NOMO-1 treated with DMSO at 0.1 percent for 48 hours (cell line): ENCODE measurements at regions not wholly inside any gene's neighbourhood (a gene's known extent, or its start where the extent isn't known, plus 50 kb on each side); places are given as distances from the start of the nearest gene placed in this dataset.
"Not testable (repeated sequence)": the region's sequence is repeated elsewhere in the genome, so short reads cannot be mapped to it uniquely, and the experiment has no call there.

ENCODE experiments used
- DNase-seq: peaks from one replicate; lab custom pipeline; 2025; ENCODE audit not compliant: unreplicated experiment; lab: John Stamatoyannopoulos, UW

DNA sequence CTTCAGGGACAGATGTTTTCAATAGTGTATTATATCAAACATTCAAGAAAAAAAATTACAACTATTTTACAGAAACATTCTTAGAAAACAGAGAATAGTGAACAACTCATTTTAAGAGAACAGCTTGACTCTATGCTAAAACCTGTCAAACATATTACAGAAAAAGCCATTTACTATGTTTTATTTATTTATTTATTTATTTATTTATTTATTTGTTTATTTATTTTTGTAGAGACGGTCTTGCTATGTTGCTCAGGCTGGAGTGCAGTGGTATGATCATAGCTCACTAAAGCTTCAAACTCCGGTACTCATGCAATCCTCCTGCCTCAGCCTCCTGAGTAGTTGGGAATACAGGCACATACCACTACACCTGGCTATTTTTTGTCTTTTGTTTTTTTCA is 317.9 kb upstream of the HTR1E start:
- DNase-seq, result no peak

DNA sequence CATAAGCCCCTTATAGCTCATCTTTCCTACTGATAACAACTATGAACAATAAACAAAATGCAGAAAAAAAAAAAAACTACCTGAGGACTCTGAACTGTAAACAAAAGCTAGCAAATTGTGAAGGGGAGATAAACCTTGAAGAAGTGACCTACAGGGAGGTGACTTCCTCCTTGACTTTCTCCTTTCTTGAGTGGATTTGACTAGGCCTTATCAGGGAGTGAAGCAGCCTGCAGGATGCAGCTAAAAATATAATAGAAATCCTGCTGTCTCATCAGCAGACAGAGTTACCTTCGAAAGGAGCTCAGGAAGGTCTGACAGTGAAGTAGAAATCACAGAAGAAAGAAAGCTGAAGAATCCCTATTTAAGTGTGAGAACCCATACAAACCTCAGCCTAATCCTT is 322.0 kb upstream of the HTR1E start:
- no peak for DNase-seq

- no peak for DNase-seq
Measured at GRCh38 chr6:86609549-86610388, 327.6 kb upstream of the HTR1E start.

GRCh38 chr6:86603364-86603763 is 334.0 kb upstream of the HTR1E start:
- not testable (repeated sequence) for DNase-seq

- not testable (repeated sequence) for DNase-seq
Measured at GRCh38 chr6:86602093-86602492, 335.2 kb upstream of the HTR1E start.

DNA sequence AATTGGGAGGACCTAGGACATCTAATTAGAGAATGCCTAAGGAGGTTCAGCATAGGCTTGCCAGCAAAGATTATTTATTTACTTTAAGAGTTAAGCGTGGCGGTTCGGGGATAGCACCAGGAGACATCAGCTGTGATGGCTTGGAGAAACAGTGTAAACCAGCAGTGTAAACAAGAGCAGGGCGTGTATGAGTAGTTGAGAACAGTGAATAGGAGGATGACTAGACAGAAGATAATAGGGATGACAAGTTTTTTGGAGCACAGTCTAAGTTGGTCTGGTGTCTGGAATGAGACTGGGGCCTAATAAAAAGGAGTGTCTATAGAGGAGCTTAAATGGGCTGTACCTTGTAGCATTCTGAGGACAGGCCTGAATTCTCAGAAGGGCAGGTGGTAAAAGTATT is 338.4 kb upstream of the HTR1E start:
- not testable (repeated sequence) for DNase-seq

DNA sequence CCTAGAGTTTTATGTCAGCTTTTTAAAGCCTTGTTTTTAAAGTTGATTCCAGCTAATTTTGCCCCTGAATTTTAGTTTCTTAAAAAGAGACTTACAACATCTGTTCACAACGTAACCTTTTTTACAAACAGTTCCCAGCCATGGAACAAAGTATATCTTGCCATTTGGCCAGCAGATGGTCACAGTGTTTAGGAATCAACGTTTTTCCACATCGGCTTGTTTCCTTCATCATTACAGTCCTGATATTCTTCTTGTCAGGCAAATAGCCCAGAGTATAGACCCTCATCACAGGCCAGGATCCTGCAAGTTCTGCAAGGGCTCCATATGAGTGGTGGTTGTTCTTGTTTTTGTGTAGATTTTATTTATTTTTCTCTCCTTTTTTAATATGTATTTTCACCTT is 341.7 kb upstream of the HTR1E start:
- no peak for DNase-seq

- DNase-seq, result no peak
Measured at GRCh38 chr6:86586195-86586594, 351.1 kb upstream of the HTR1E start.

DNA sequence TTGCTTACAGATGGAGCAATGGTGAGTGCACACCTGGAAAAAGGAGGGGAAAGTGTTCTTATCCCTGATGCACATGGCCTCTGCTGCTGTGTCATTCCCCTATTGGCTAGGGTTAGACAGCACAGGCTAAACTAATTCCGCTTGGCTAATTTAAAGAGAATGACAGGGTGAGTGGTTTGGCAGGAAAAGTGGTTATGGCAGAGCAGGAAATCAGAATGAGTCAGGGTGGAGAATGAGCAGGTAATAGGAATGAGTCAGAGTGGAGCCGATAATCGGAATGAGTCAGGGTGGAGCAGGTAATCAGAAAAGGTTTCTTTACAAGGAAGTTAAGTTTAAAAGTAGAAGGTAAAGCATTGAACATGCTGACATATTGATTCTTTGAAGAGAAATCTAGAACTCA is 355.5 kb upstream of the HTR1E start:
- DNase-seq, result no peak

GRCh38 chr6:86563197-86563596 is 374.1 kb upstream of the HTR1E start:
- DNase-seq, result no peak

DNA sequence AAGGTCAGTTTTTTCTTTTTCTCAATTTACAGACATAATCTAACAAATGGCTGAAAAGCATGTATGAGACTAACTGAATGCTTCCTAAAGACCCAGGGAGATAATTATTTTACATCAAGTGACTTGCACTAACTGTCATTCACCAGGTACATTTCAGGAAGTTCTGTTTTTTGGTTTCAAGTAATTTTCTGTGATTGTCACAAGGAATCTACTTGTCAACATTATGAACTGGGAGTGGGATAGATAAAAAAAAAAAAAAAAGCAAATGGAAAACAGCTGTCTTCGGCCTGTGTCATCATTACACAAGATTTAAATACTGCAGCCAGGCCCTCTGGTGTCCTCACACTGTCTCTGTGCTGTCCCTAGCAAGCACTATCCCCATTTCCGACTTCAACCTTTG is 379.0 kb upstream of the HTR1E start:
- no peak for DNase-seq

DNA sequence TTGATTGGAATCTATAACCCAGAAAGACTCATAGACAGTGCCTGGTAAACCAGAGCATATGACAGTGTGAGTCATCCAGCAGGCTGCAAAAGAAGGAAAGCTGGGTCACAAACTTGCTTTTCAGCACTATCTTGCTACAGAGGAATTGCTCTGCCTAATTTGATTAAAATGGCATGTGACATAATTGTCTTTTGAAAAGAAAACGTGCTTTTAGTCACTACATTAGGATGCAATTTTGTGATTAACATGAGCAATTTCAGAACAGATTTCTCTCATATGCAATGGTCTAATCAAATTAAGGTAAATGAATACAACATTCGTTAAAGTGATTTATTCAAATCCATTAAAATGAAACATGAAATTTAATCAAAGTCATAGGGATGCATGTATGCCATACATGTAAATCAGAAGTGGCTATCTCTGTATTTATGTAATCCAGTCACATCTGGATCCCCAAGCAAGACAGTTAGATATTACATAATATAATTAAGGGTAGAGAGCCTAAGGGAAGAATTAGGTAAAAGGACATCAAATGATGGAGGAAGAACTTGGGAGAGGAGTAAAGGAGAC is 400.0 kb upstream of the HTR1E start:
- DNase-seq, result no peak

- no peak for DNase-seq
Measured at GRCh38 chr6:86536121-86536520, 401.2 kb upstream of the HTR1E start.

DNA sequence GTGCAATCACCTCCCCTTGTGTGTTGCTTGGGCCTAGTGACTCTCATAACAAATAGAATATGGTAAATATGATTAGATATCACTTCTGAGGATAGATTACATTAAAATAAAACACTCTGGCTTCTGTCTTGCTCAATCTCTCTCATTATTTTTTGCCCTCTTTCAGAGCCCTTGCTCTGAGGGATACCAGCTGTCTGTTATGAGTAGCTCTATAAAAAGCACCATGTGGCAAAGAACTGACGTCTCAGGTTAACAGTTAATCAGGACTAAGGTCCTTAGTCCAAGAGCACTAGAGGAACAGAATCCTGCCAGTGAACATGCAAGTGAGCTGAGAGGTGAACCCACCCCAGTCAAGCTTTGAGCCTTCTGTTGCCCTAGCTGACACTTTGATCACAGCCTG is 402.2 kb upstream of the HTR1E start:
- DNase-seq, result no peak

DNA sequence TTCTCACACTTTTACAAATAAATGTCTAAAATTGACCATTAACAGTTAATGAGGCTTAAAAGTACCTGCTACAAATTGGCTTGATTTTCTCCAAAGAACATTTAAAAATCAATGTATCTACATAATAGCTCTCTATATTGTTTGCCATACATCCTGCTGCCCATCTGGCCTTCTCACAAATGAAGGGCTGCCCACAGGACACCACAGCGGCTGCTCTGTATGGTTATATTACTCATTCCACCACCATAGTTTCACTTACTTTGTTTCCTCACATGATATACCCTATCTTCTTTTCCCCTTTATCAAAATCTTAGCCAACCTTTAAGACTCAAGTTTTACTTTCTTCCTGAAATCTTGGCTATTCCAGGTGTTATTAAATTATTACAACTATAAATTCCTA is 407.7 kb upstream of the HTR1E start:
- no peak for DNase-seq

- DNase-seq, result no peak
Measured at GRCh38 chr6:86526238-86526637, 411.1 kb upstream of the HTR1E start.

DNA sequence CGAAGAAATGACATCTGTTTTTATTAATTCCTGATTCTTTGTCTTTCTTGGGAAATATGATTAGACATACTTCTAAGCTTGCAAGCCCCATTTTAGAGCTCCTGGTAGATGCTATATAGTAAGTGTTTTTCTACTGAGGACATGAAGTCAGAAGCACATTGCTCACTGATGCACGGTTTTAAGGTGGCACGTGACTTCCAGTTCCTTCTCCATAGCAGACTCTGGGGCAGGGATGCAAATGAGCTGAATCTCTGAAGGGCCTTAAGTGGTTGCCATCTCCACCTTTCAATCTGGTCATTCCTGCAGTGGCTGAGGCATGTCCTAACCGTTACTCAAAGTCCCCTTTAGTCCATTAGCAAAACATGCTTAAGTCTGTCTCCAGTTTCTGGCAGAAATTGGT is 421.2 kb upstream of the HTR1E start:
- DNase-seq, result no peak

DNA sequence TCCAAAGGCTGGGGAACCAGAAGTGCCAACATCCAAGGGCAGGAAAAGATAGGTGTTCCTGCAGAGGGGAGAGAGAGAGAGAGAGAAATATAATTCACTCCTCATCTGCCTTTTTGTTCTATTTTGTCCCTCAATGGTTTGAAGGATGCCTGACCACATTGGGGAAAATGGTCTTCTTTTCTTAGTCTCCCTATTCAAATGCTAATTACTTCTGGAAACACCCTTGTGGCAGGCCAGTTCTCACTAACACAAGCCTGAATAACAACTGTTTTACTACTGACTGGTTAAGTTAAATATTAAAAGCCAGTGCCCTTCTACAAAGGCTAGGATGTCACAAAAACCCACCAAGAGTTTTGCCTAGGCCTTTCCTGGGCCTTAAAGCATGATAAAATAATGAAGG is 425.4 kb upstream of the HTR1E start:
- DNase-seq, result no peak

- no peak for DNase-seq
Measured at GRCh38 chr6:86508230-86508629, 429.1 kb upstream of the HTR1E start.

GRCh38 chr6:86502497-86502896 is 434.8 kb upstream of the HTR1E start:
- DNase-seq, result no peak

DNA sequence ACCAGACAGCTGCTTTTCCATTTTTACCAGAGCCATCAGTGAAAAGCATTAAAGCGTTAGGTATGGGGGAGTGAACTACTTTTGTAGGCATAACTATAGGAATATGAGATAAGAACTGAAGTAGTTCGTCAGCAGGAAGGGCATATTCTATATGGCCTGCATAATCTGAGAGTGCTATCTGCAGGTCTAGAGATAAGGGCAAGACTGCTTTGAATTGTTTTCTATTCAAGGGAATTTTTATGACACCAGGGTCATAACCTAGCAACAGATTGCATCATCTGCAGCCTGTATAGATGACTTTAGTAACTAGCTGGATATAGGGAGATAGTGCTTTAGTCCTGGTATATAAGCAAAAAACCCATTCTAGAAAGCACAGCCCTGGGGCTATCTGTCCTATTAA is 437.3 kb upstream of the HTR1E start:
- DNase-seq, result no peak

DNA sequence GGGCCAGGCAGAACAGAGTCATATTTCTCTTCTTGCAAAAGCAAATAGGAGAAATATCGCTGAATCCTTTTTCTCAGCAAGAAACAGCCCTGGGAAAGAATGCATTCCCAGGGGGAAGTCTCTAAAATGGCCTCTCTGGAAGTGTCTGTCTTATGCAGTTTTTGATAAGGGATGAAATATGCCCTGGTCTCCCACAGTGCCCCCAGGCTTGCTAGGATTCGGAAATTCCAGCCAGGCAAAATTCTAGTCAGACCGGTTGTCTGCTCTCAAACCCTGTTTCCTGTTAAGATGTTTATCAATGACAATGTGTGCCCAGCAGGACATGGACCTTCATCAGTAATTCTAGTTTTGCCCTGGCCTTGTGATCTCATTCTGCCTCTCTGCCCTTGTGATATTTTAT is 448.3 kb upstream of the HTR1E start:
- not testable (repeated sequence) for DNase-seq

GRCh38 chr6:86487660-86488221 is 449.6 kb upstream of the HTR1E start:
- no peak for DNase-seq
